Astrocyte (in vitro differentiated cells and primary cell): ENCODE measurements at regions not wholly inside any gene's neighbourhood (a gene's known extent, or its start where the extent isn't known, plus 50 kb on each side); places are given as distances from the start of the nearest gene placed in this dataset.

Source experiments
- EZH2 ChIP-seq: IDR thresholded peaks from 2 replicates; pipeline ENCODE4 v1.6.1; 2012; ENCODE audit warnings: mild to moderate bottlenecking, low read length, inconsistent platforms; ENCODE audit not compliant: insufficient read depth
- TF ChIP-seq, protein P1 (sequence below): IDR thresholded peaks from 2 replicates; pipeline ENCODE4 v1.5.1; 2011; ENCODE audit warnings: low read depth, mild to moderate bottlenecking, inconsistent platforms, low read length, moderate library complexity; ENCODE audit not compliant: insufficient read depth

DNA sequence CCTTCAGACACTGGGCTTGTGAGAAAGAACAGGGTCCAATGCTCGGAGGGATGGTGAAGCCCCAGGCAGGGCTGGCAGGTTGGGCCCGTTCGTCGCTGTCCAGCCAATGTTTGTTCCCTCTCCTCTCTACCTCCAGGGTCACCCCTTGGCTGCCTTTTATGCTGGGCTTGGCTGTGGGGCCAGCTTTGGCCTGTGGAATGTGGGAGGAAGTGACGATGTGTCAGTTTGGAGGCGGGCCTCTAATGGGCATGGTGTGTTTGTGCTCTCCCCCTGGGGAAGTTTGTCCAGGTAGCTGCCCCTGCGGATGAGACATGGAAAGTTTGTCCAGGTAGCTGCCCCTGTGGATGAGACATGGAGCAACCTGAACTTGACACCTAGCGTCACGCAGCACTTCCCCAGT lies 236.7 kb downstream of the GLRX3 start:
- TF ChIP-seq, protein P1, sequence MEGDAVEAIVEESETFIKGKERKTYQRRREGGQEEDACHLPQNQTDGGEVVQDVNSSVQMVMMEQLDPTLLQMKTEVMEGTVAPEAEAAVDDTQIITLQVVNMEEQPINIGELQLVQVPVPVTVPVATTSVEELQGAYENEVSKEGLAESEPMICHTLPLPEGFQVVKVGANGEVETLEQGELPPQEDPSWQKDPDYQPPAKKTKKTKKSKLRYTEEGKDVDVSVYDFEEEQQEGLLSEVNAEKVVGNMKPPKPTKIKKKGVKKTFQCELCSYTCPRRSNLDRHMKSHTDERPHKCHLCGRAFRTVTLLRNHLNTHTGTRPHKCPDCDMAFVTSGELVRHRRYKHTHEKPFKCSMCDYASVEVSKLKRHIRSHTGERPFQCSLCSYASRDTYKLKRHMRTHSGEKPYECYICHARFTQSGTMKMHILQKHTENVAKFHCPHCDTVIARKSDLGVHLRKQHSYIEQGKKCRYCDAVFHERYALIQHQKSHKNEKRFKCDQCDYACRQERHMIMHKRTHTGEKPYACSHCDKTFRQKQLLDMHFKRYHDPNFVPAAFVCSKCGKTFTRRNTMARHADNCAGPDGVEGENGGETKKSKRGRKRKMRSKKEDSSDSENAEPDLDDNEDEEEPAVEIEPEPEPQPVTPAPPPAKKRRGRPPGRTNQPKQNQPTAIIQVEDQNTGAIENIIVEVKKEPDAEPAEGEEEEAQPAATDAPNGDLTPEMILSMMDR: no peak
- no peak for TF ChIP-seq EZH2
